NB4 (cell line): ENCODE measurements at regions not wholly inside any gene's neighbourhood (a gene's known extent, or its start where the extent isn't known, plus 50 kb on each side); places are given as distances from the start of the nearest gene placed in this dataset.
"Not testable (repeated sequence)": the region's sequence is repeated elsewhere in the genome, so short reads cannot be mapped to it uniquely, and the experiment has no call there.

ENCODE experiments used
- DNase-seq: peaks from one replicate; pipeline ENCODE4 v3.0.0; 2010; ENCODE audit warnings: low read depth
- H3K4me3 ChIP-seq: one replicate; pipeline ENCODE4 v1.5.1; 2011; ENCODE audit warnings: mild to moderate bottlenecking, low read depth, low read length, moderate library complexity
- CTCF ChIP-seq: IDR thresholded peaks from one replicate; pipeline ENCODE4 v1.5.1; 2012; ENCODE audit warnings: low read depth, low read length
- MYC ChIP-seq: IDR thresholded peaks from 2 replicates; pipeline ENCODE4 v1.6.1; 2011; ENCODE audit warnings: low read depth, low read length
- POLR2A ChIP-seq: IDR thresholded peaks from 2 replicates; pipeline ENCODE4 v1.6.1; 2011; ENCODE audit warnings: mild to moderate bottlenecking; ENCODE audit not compliant: insufficient read length; ENCODE audit errors: extremely low read depth
- TF ChIP-seq, protein P1 (sequence below): IDR thresholded peaks from 2 replicates; pipeline ENCODE4 v1.6.1; 2011; ENCODE audit warnings: low read depth, low read length

DNA sequence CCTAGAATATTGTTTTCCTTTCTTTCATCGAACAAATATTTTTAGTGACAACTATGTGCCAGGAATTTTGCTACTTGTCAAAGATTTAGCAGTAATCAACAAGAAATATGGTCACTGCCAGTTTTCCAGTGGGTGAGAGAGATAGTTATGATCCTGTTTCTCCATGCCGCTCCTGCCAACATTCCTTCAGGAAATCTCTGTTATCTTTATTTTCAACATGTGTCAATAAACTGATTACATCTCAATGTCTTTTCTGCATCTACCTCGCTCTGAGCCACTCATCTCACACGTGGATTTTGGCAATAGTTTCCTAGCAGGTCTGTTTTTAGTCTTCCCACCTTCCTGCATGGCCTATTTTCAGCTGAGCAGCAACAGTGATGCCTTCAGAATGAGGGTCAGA lies 650.0 kb upstream of the STXBP6 start:
- H3K4me3 ChIP-seq, result no peak overlapping the region
- DNase-seq, result no peak
- TF ChIP-seq CTCF, result no peak
- no peak for TF ChIP-seq POLR2A
- TF ChIP-seq, protein P1, sequence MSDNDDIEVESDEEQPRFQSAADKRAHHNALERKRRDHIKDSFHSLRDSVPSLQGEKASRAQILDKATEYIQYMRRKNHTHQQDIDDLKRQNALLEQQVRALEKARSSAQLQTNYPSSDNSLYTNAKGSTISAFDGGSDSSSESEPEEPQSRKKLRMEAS, result no peak
- TF ChIP-seq MYC, result no peak

DNA sequence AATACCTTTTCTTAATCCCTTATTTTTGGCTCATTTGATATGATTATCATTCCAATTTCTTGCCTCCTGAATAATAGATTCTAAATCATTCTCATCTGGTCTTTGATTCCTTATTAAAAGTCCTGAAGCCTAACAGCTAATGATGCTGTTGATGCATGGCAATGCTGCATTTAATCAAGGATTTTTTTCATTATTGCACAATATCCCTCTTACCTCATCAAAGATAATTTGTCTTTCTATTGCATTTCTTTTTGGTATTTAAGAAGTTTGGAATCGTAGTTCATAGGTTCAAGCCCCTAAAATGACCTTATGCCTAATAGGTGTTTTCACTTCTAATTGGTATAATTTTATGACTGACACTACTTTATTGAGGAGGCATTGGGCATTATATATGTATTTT lies 648.2 kb upstream of the STXBP6 start:
- no peak for DNase-seq
- H3K4me3 ChIP-seq, result no peak overlapping the region
- TF ChIP-seq CTCF (no peak), MYC (no peak), POLR2A (no peak)
- TF ChIP-seq, protein P1, result no peak

- TF ChIP-seq, protein P1, result no peak
- no peak for TF ChIP-seq MYC
- TF ChIP-seq POLR2A, result no peak
- no peak for TF ChIP-seq CTCF
Measured at GRCh38 chr14:25696176-25696575, 646.2 kb upstream of the STXBP6 start.

DNA sequence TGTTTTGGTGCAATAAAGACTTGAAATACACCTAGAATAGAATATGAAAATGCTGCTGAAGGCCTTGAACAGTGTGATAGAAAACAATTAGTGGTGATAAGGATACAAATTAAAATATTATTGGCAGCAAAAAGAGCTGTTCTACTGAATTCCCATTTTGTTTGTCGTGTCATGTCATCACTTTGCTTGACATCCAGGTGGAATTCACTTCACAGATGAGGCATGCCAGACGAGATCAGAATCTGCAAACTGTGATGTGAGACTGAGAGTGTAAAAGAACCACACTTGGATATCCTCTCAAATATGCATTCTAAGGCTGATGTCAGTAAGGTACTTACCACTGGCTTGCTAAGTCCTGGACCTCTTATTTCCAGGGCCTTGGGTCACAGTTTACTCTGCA lies 635.1 kb upstream of the STXBP6 start:
- DNase-seq, result no peak
- no peak overlapping the region for H3K4me3 ChIP-seq
- TF ChIP-seq, protein P1, result no peak
- TF ChIP-seq MYC, result no peak
- no peak for TF ChIP-seq CTCF
- TF ChIP-seq POLR2A, result no peak

More at GRCh38 chr14:25696176-25696575, 646.2 kb upstream of the STXBP6 start:
- no peak overlapping the region for H3K4me3 ChIP-seq
- no peak for DNase-seq

GRCh38 chr14:25680934-25681333 lies 631.0 kb upstream of the STXBP6 start:
- DNase-seq, result no peak
- TF ChIP-seq MYC, result no peak
- TF ChIP-seq, protein P1, result no peak
- TF ChIP-seq CTCF, result no peak
- no peak for TF ChIP-seq POLR2A
- H3K4me3 ChIP-seq, result no peak overlapping the region

GRCh38 chr14:25680511-25680910 lies 630.6 kb upstream of the STXBP6 start:
- DNase-seq, H3K4me3 ChIP-seq: not testable (repeated sequence)
